M059J (cell line): ENCODE measurements at regions not wholly inside any gene's neighbourhood (a gene's known extent, or its start where the extent isn't known, plus 50 kb on each side); places are given as distances from the start of the nearest gene placed in this dataset.
"Not testable (repeated sequence)": the region's sequence is repeated elsewhere in the genome, so short reads cannot be mapped to it uniquely, and the experiment has no call there.

Experiments used
- DNase-seq: peaks from one replicate; pipeline ENCODE4 v3.0.0-alpha.2; 2012; ENCODE audit warnings: low read depth

DNA sequence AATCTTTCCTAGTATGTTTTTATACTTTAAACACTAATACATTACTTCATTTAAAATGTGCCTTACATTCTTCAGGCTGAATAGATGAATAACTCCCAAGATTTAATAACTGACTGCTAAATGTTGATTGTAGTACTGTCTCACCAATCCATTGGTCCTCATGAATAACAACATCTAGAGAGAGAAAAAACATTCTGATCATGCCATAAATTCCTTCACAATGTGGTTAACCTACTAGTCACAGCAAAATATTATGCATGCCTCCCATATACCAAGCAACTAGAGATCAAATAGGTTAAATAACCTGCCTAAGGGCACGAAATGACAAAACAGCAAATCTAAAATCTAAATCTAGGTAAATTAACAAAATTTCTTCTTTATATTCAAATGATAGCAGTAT is 66.2 kb downstream of the SYT15 start:
- DNase-seq = not testable (repeated sequence)

DNA sequence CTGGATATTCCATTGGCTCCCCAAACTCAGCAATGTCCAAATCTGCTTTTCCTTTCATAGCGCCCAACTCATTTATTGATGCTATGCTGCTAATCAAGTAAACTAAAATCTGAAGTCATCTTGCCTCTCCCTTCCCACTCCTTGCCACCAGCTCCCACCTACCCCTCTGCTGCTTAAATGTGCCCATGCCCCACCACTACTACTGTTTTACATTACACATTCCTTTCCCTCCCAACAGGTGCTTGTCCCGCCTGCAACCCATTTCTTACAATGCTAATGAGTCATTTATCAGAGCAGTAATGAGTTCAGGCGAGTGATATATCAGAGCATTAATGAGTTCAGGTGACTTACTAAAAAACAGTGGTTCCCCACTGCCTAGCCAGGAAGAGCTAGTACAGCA is 67.2 kb downstream of the SYT15 start:
- DNase-seq = not testable (repeated sequence)

DNA sequence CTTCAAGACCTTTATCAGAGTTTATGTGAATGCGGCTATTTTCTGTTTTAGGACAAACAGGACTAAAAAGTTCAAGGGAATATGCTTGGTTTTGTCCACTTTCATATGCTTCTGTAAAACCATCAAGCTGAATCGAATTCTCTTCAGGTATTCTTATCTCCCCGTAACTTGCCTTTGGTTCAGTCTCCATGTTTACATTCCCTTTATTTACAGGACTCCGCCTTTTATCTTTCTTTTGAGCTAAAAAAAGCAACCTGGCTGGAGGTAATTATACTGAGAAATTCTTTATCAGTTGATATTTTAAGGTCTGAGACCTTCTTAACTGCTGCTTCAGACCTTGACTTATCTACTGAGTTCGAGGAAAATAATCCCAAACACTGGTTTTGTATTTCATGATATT is 72.0 kb downstream of the SYT15 start:
- not testable (repeated sequence) for DNase-seq

DNA sequence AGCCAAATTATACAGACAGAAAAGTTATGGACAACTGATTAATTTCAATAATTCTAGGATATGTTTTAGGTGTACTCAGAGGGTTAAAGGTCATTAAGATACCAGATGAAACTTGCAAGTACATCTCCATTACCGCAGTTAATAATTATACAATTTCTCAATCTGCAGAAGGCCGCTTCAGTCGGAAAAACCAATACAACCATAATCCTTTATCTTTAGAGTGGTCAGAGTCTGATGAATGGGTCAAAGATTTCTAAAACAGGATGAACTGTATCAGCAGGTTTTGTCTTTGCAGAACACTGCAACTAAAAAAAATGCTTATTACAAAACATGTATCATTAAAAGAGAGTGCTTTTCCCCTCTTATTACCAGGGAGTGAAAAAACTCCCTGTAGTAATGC is 78.5 kb downstream of the SYT15 start:
- not testable (repeated sequence) for DNase-seq

DNA sequence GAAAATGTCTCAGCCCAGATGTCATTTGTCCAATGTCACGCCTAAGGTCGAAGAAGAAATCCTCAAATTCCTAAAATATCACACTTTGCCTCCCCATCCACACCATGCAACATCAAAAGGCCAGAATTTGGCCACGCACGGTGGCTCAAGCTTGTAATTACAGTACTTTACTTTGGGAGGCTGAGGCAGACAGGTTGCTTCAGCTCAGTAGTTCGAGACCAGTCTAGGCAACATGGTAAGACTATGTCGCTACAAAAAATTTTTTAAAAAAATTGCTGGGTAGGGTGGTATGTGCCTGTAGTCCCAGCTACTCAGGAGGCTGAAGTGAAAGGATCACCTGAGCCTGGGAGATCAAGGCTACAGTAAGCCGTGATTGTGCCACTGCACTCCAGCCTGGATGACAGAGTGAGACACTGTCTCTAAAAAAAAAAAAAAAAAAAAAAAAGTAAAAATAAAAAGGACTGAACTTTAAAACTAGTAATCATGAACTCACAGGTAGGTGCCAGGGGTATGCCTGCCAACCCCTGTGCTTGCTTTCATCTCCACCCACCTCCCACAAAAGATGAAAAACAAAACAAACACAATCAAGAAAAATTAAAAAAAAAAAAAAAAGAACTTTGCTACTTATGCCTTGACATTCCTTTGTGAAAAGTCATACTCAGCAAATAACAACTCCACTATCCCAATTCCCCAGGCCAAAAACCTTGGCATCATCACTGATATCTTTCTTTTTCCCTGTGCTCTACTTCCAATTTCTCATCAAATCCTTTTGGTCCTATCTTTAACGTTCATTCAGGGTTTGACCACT is 81.3 kb downstream of the SYT15 start:
- DNase-seq = not testable (repeated sequence)

DNA sequence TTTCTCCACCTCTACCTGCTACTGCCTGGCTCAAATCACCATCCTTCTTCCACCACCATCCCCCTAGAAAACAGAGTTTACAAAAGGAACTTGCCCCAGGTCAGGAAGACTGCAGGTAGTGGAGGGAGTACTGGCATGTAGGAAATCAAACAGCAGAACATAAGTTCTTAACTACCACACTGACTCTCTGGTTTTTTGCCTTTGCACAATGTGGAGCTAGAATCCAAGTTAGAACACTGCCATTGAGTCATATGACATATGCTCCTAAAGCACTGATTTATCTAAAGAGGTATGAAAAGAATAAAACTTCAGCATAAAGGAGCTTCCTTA is 81.9 kb downstream of the SYT15 start:
- DNase-seq = not testable (repeated sequence)

DNA sequence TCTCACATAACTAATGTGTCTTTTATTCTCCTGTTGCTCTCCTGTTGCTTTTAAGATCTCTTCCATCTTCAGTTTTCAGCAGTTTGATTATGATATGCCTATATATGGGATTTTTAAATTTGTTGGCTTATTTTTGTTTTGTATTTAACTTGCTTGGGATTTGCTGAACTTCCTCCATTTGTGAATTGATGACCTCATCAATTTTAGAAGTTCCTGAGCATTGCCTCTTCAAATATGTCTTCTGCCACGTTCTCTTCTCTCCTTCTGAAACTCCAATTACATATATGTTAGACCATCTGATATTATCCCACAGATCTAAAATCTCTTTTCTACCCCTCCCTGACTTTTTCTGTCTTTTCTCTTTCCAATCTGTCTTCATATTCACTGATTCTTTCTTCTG is 86.6 kb downstream of the SYT15 start:
- DNase-seq = not testable (repeated sequence)

DNA sequence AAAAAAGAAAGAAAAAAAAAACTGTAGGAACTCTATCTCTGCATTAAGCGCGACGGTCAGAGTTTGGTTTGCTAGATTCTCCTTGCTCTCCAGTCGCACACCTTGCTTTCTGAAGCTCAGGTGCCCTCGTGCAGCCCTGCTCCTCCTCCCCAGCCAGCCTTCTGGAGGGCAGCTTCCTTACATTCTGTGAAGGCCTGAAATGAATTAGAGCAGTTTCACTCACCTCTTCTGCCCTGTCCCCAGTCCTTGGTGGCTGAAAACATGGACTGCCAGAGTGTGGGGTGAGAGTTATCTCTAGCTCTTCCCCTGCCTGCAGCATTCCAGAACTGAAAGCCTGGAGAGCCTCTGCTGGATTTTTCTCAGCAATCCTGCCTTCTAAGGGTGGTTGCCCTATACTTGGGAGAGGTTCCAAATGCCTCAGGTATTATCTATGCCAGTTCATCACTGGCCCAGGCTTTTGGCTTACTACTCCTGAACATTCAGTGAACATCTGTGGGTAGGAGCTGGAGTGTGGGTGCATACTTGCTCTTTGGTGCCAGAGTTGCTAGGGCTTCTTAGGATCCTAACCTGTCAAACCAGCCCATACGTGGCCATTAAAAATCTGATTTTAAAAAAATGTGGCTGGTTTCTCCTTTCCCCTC is 89.5 kb downstream of the SYT15 start:
- not testable (repeated sequence) for DNase-seq

DNA sequence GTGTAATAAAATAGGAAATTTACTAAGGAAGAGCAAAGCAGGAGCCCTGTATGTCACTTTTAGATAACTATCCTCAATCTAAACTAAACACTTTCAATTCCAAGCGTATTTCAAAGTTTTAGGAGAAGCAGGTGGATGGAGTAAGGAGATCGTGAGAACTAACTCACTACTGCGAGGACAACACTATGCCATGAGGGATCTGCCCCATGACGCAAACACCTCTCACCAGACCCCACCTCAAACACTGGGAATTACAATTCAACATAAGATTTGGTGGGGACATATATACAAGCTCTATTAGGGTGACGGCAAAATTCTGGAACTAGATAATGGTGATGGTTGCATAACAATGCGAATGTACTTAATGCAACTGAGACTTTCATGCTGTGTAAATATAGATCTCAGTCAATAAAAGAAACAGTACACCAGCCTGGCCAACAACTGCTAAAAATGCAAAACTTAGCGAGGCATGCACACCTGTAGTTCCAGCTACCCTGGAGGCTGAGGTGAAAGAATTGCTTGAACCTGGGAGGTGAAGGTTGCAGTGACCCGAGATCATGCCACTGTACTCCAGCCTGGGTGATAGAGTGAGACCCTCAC is 99.0 kb downstream of the SYT15 start:
- not testable (repeated sequence) for DNase-seq

DNA sequence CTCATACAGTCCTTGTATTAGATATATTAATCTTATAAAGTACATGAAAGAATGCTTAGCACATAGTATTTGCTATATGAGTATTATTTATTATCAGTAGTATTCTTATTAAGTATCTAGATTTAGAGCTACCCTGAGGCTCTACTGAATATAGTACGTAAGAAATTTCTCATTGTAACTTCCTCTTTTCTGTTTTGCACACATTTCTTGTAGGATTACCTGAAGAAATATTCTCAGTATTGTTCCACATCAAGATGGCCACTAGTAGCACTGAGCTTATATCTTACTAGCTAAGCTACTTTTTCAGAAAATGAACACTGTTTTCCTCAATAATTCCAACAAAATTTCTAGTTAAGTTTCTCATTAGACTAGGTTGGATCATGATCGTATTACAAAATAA is 112.5 kb downstream of the SYT15 start:
- not testable (repeated sequence) for DNase-seq

DNA sequence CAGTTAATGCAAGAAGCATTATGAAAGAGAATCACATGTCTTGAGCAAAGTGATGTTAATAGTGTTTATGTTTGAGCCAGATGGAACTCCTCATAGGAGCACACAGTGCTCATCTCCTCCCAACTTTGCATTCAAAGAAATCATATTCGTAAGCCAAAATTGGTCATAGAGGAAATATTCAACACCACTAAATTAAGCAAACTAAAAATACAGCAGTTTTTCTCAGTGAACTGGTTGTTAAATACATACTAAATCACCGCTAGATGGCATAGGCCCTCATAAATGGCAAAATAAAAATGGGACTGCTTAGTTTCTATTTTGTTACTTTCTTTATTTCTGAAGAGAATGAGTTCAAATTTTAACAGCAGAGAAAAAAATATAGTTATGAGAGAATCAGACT is 114.3 kb downstream of the SYT15 start:
- DNase-seq = not testable (repeated sequence)

DNA sequence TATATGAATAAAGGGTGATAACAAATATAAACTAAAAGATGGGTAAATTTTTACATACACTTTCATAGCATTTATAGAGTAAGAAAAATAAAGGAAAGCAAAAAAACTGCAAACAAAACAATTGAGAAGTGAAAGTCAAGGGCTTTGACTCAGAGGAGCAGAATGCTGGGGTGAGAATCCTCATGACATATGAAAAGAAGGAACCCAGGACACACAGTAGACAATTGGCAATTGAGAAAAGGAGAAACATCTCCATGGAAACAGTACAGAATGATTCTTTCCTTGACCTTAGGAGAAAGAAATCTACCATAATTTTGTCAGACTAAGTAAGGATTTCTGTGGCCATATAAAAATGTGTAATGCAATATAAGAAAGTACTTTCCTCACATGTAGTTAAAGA is 138.3 kb downstream of the SYT15 start:
- DNase-seq = not testable (repeated sequence)

DNA sequence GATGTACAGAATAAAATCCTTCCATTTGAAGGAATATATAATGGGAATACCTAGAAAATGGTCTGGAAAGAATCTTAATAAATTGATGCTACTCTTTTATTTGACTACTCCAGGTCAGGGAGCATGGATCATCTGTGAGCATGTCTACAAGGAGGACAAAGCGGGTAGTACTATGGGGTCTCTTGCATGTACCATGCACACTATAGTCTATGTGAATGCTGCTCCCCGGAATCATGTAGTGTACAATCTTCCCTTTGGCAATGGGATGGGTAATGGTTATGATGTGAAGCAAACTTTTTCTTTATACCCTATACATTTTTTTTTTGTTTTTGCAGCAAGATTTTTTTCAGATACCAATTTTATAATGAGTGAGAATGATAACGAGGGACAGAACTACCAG is 139.1 kb downstream of the SYT15 start:
- DNase-seq = not testable (repeated sequence)

DNA sequence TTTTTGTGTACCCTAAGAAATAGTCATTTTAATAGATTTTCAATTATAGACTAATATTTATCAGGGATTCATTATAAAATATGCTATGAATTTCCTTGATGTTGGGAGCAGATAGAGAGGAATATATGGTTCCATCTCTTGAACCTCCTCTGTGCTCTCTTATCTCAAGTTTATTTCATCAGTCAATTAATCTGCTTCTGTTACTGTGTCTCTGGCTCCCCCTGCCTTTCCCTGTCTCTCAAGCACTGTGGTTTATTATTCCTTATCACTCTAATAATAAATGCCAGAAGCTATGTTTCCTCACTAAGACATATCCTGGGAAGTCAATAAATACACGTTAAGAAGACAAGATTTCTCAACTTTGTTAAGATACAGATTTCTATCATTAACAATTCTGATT is 141.5 kb downstream of the SYT15 start:
- peak; percentile 16 for DNase-seq

DNA sequence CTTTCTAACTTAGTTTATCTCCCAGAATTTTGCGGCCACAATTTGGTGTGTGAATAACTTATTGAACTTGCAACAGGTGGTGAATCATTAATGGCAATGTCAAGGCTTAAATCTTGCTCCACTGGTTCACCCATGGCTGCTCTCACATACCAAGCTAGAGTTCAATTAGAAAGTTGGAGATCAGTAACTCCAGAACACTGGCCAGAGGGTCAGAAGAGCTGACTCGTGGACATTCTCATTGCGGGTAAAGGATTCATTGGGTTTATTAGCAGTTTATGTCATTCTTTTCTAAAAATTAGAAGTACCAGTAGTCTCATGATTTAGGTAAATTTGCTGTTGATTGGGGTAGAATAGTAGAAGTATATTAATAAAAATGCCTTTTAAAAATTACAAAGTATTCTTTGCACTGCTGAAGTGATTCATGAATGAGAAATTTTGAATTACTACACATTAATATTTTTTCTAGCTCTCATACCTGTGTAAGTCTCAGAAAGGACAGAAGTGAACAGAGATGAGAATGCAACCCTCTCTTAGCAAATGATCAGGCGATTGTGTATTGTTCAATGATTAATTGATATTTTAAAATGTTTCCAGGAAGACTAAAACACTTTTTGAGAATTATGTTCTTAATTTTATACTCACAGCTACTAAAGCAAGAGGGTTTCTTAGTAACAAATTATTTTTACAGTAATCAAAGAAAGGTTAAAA is 142.0 kb downstream of the SYT15 start:
- not testable (repeated sequence) for DNase-seq

DNA sequence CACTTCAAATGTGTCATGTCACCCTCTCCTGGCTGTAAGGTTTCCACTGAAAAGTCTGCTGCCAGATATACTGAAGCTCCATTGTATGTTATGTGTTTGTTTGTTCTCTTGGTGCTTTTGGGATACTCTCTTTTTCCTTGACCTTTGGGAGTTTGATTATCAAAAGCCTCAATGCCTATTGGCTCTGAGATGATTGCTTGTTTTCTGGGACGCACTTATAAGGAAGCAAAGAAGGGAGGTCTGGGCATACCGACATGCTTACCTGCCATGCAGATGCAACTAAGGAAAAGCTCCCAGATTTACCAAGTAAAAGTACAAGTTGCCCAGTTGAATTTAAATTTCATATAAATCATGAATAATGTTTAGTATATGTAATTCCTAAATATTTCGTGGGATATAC is 145.3 kb downstream of the SYT15 start:
- not testable (repeated sequence) for DNase-seq

DNA sequence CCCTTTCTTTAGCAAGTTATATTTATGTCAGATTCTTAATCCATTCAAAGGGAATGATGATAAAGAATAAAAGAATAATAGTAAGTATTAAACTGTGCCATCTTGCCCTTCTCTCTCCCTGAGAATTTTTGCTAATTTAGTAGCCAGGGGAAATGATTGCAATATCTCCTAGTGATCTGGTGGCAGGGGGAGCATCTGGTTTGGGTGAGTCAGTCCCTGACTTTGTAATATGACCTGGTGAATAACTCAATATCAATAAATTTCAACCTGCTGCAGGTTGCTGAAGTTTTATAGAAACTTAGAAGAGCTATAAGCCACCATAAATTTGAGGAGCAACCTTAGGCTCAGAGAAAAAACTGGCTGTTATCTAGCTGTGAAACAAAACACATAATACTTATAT is 149.4 kb downstream of the SYT15 start:
- DNase-seq = not testable (repeated sequence)

DNA sequence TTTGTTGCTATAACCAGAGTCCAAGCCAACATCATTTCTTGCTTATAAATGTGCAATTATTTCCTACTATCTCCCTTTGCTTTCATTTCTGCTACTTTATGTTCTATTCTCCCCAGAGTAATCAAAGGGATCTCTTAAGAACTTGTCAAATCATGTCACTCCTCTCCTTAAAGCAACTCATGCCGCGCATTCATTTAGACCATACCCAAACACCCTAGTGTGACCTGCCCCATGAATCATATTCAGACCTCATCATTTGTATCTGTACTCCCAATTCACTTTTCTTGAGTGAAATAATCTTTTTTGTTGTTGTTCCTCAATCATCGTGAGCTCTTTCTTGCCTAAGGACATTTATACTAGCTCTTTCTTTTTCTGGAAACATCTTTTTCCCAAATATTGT is 151.8 kb downstream of the SYT15 start:
- DNase-seq = not testable (repeated sequence)

DNA sequence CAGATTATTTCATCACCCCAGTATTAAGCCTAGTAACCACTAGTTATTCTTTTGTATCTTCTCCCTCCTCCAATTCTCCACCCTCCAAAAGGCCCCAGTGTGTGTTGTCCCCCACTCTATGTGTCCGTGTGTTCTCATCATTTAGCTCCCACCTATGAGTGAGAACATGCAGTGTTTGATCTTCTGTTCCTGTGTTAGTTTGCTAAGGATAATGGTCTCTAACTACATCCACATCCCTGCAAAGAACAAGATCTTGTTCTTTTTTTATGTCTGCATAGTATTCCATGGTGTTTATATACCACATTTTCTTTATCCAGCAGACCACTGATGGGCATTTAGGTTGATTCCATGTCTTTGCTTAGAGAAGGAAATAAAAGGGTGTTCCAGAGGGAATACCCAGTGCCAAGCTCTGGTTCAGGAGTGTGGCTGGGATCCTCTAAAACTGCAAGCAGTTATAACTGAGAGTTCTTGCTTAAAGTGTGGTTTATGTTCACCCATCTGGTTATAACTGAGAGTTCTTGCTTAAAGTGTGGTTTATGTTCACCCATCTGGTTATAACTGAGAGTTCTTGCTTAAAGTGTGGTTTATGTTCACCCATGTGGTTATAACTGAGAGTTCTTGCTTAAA is 154.8 kb downstream of the SYT15 start:
- not testable (repeated sequence) for DNase-seq

DNA sequence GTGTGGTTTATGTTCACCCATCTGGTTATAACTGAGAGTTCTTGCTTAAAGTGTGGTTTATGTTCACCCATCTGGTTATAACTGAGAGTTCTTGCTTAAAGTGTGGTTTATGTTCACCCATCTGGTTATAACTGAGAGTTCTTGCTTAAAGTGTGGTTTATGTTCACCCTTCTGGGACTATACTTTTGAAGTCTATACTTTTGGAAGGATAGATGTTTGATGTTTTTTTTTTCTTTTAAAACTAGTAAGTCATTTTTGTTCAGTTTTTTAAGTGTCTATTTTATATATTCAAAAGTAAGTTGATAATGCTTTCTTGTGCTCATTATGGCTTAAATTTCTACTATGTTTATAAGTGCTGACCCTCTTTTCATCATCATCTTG is 155.3 kb downstream of the SYT15 start:
- not testable (repeated sequence) for DNase-seq

DNA sequence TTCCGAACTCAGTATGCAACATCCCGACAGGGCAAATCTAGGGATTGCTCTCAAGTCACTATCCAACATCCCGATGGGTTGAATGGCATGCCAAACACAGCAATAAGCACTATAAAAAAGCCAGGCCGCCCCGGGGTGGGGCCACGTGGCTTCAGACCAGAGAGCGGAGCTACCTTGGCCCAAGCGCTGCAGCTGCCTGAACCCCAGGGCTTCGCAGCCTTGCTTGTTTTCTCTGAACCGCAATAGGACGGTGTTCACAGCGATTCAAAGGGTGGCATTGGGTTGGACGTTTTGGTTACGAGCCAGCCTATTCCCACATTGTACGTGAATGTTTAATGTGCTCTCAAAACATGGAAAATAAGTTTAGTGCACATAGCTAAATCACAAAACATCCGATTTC is 161.0 kb downstream of the SYT15 start:
- not testable (repeated sequence) for DNase-seq

DNA sequence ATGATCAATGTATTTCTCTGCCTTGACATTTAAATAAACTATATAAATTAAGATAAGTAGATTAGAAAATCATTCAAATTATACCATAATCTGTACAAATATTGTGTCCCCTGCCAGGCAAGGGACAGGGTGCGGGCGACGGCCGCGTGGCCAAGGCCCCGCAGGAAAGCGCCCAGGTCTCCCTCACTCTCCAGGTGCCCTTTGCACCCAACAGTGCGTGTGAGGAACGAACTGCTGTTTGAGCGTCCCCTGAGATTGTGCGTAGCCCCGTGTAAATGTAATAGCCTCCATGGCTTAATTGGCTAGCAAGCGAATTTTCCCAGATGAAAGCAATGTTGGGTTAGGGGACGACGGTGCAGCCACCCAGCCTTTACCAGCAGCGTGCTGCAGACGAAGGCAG is 161.4 kb downstream of the SYT15 start:
- not testable (repeated sequence) for DNase-seq
